Keratinocyte (primary cell): ENCODE measurements at regions not wholly inside any gene's neighbourhood (a gene's known extent, or its start where the extent isn't known, plus 50 kb on each side); places are given as distances from the start of the nearest gene placed in this dataset.

Experiments used
- DNase-seq: peaks from one replicate; pipeline ENCODE4 v3.0.0-alpha.2; 2011; ENCODE audit warnings: low read depth, missing footprints, low spot score
- FAIRE-seq: peaks from 2 replicates; lab custom pipeline; 2011; peaks lifted over from hg19 to GRCh38; lab: Jason Lieb, UNC
- H2AFZ ChIP-seq: 2 replicates; pipeline ENCODE4 v1.6.0; 2012; ENCODE audit warnings: low read length, control low read depth, inconsistent platforms; ENCODE audit not compliant: control insufficient read depth
- H3K27ac ChIP-seq: 2 replicates; pipeline ENCODE4 v1.5.1; 2011; ENCODE audit warnings: low read length; ENCODE audit not compliant: control insufficient read depth, insufficient read depth
- H3K27me3 ChIP-seq: 3 replicates; pipeline ENCODE4 v1.6.0; 2011; ENCODE audit warnings: low read length; ENCODE audit not compliant: control insufficient read depth, insufficient read depth; ENCODE audit errors: extremely low read depth
- H3K36me3 ChIP-seq, 2 experiments: 2 replicates in 1 of 2; 3 replicates in 1 of 2; pipeline ENCODE4 v1.5.1; 2011; ENCODE audit warnings: low read length in 2 of 2, mild to moderate bottlenecking in 1 of 2; ENCODE audit not compliant: control insufficient read depth in 2 of 2, insufficient read depth in 2 of 2; ENCODE audit errors: extremely low read depth in 1 of 2
- H3K4me1 ChIP-seq: 3 replicates; pipeline ENCODE4 v1.5.1; 2011; ENCODE audit warnings: low read length; ENCODE audit not compliant: control insufficient read depth, insufficient read depth; ENCODE audit errors: extremely low read depth
- H3K4me2 ChIP-seq: 3 replicates; pipeline ENCODE4 v1.6.0; 2011; ENCODE audit warnings: low read depth, low read length; ENCODE audit not compliant: control insufficient read depth, insufficient read depth; ENCODE audit errors: extremely low read depth
- H3K4me3 ChIP-seq, 3 experiments: fragments of 200-600 bp in 1 of 3; sonication (generic) in 1 of 3; 2 replicates in 2 of 3; 3 replicates in 1 of 3; pipeline ENCODE4 v1.5.1; 2011 to 2016; ENCODE audit warnings: low read length in 3 of 3, mild to moderate bottlenecking in 3 of 3, control low read depth in 2 of 3, inconsistent platforms in 1 of 3, low read depth in 1 of 3, mixed read lengths in 1 of 3, mixed run types in 1 of 3, moderate library complexity in 1 of 3; ENCODE audit not compliant: control insufficient read depth in 2 of 3, insufficient read depth in 2 of 3; ENCODE audit errors: extremely low read depth in 1 of 3
- H3K79me2 ChIP-seq: 2 replicates; pipeline ENCODE4 v1.6.0; 2012; ENCODE audit warnings: low read length; ENCODE audit not compliant: control insufficient read depth, insufficient read depth
- H3K9ac ChIP-seq: 3 replicates; pipeline ENCODE4 v1.6.0; 2011; ENCODE audit warnings: low read length; ENCODE audit not compliant: control insufficient read depth, insufficient read depth; ENCODE audit errors: extremely low read depth
- H3K9me1 ChIP-seq: 3 replicates; pipeline ENCODE4 v1.6.0; 2011; ENCODE audit warnings: low read length; ENCODE audit not compliant: control insufficient read depth, insufficient read depth; ENCODE audit errors: extremely low read depth
- H3K9me3 ChIP-seq: 2 replicates; pipeline ENCODE4 v1.5.1; 2012; ENCODE audit warnings: low read depth, low read length; ENCODE audit not compliant: control insufficient read depth
- H4K20me1 ChIP-seq: 3 replicates; pipeline ENCODE4 v1.6.0; 2011; ENCODE audit warnings: low read length; ENCODE audit not compliant: control insufficient read depth, insufficient read depth; ENCODE audit errors: extremely low read depth
- EZH2 ChIP-seq: IDR thresholded peaks from one replicate; pipeline ENCODE4 v1.6.1; 2012; ENCODE audit warnings: inconsistent platforms, mild to moderate bottlenecking, low read length, moderate library complexity
- dilution Hi-C: fragments of 300-500 bp; cut with MboI; formaldehyde crosslinking; loops from one replicate; pipeline ENCODE4 v1.7.0; 2020; ENCODE audit warnings: low sequenced_read_pairs; ENCODE audit not compliant: extremely low pct_ligation_motif_present
- TF ChIP-seq, protein P1 (sequence below), 3 experiments: IDR thresholded peaks in 1 of 3; conservative IDR thresholded peaks in 1 of 3; optimal IDR thresholded peaks in 1 of 3; 2 replicates in 2 of 3; 3 replicates in 1 of 3; pipeline versions ENCODE3 to v1.5.1; 2011; ENCODE audit warnings: low read length in 3 of 3, mild to moderate bottlenecking in 3 of 3, moderate library complexity in 2 of 3, control low read depth in 1 of 3, inconsistent platforms in 1 of 3; ENCODE audit not compliant: insufficient read depth in 2 of 3; ENCODE audit errors: extremely low read depth in 1 of 3

- dilution Hi-C loops, result no loop called here
- Histone ChIP-seq H3K9me1 (no peaks in the 10 kb centered on the region), H3K9me3 (no peaks in the 10 kb centered on the region), H3K4me2 (no peak overlapping the region), H3K27me3 (no peaks in the 10 kb centered on the region), H3K9ac (no peak overlapping the region), H2AFZ (no peak overlapping the region), H3K27ac (no peak overlapping the region), H3K4me1 (no peaks in the 10 kb centered on the region), H4K20me1 (no peaks in the 10 kb centered on the region), H3K4me3 (no peak overlapping the region), H3K79me2 (no peaks in the 10 kb centered on the region), H3K36me3 (no peaks in the 10 kb centered on the region)
- no peak for FAIRE-seq
- TF ChIP-seq EZH2, result no peak
- TF ChIP-seq, protein P1, sequence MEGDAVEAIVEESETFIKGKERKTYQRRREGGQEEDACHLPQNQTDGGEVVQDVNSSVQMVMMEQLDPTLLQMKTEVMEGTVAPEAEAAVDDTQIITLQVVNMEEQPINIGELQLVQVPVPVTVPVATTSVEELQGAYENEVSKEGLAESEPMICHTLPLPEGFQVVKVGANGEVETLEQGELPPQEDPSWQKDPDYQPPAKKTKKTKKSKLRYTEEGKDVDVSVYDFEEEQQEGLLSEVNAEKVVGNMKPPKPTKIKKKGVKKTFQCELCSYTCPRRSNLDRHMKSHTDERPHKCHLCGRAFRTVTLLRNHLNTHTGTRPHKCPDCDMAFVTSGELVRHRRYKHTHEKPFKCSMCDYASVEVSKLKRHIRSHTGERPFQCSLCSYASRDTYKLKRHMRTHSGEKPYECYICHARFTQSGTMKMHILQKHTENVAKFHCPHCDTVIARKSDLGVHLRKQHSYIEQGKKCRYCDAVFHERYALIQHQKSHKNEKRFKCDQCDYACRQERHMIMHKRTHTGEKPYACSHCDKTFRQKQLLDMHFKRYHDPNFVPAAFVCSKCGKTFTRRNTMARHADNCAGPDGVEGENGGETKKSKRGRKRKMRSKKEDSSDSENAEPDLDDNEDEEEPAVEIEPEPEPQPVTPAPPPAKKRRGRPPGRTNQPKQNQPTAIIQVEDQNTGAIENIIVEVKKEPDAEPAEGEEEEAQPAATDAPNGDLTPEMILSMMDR (optimal IDR thresholded peaks at IDR 0.05 in 1 of 3, IDR thresholded peaks at IDR 0.05 in 1 of 3, conservative IDR thresholded peaks at IDR 0.05 in 1 of 3; ENCODE audit: extremely low read depth in 1 of 3, insufficient read depth in 2 of 3, low read length in 3 of 3), result no peak
- DNase-seq, result no peak
Measured at GRCh38 chrX:8913655-8914409, 112.6 kb upstream of the FAM9A start.

GRCh38 chrX:8907688-8908087 lies 106.5 kb upstream of the FAM9A start:
- Histone ChIP-seq H3K27ac (no peak overlapping the region), H3K9ac (no peak overlapping the region), H3K4me3 (no peak overlapping the region), H3K36me3 (no peaks in the 10 kb centered on the region), H3K9me3 (no peaks in the 10 kb centered on the region), H3K9me1 (no peaks in the 10 kb centered on the region), H2AFZ (no peak overlapping the region), H3K4me1 (no peaks in the 10 kb centered on the region), H3K4me2 (no peak overlapping the region), H4K20me1 (no peaks in the 10 kb centered on the region), H3K79me2 (no peaks in the 10 kb centered on the region), H3K27me3 (no peaks in the 10 kb centered on the region)
- TF ChIP-seq EZH2, result no peak
- TF ChIP-seq, protein P1 (optimal IDR thresholded peaks at IDR 0.05 in 1 of 3, IDR thresholded peaks at IDR 0.05 in 1 of 3, conservative IDR thresholded peaks at IDR 0.05 in 1 of 3; ENCODE audit: extremely low read depth in 1 of 3, insufficient read depth in 2 of 3, low read length in 3 of 3), result no peak
- FAIRE-seq (no peak), DNase-seq (no peak)
- dilution Hi-C loops, result no loop called here
